CD4-positive, alpha-beta T cell treated with Interleukin-10 for 1 hour (primary cell): ENCODE measurements at regions not wholly inside any gene's neighbourhood (a gene's known extent, or its start where the extent isn't known, plus 50 kb on each side); places are given as distances from the start of the nearest gene placed in this dataset.

Experiments used
- DNase-seq: peaks from one replicate; pipeline ENCODE4 v3.0.0-alpha.2; 2020

- no peak for DNase-seq
These were observed 430.5 kb downstream of the HLX start for GRCh38 chr1:221309723-221310122.

GRCh38 chr1:221310180-221310579, 430.9 kb downstream of the HLX start:
- DNase-seq, result no peak

- no peak for DNase-seq
These were observed 426.6 kb downstream of the DUSP10 start for GRCh38 chr1:221315330-221315729.

- no peak for DNase-seq
These were observed 425.3 kb downstream of the DUSP10 start for GRCh38 chr1:221316491-221317056.

GRCh38 chr1:221317537-221317936, 424.4 kb downstream of the DUSP10 start:
- no peak for DNase-seq

- DNase-seq, result no peak
These were observed 413.9 kb downstream of the DUSP10 start for GRCh38 chr1:221327954-221328353.

- DNase-seq, result no peak
These were observed 413.5 kb downstream of the DUSP10 start for GRCh38 chr1:221328371-221328770.

GRCh38 chr1:221331273-221332183, 410.4 kb downstream of the DUSP10 start:
- no peak for DNase-seq

GRCh38 chr1:221334062-221334461, 407.8 kb downstream of the DUSP10 start:
- DNase-seq, result no peak

GRCh38 chr1:221335161-221336101, 406.5 kb downstream of the DUSP10 start:
- no peak for DNase-seq

- no peak for DNase-seq
These were observed 405.8 kb downstream of the DUSP10 start for GRCh38 chr1:221336126-221336525.

- no peak for DNase-seq
These were observed 404.8 kb downstream of the DUSP10 start for GRCh38 chr1:221337106-221337505.

- no peak for DNase-seq
These were observed 398.8 kb downstream of the DUSP10 start for GRCh38 chr1:221343136-221343535.

GRCh38 chr1:221343607-221344006, 398.3 kb downstream of the DUSP10 start:
- DNase-seq, result no peak

GRCh38 chr1:221344693-221345092, 397.2 kb downstream of the DUSP10 start:
- no peak for DNase-seq

- DNase-seq, result no peak
These were observed 394.2 kb downstream of the DUSP10 start for GRCh38 chr1:221347706-221348105.

GRCh38 chr1:221350091-221350490, 391.8 kb downstream of the DUSP10 start:
- no peak for DNase-seq

GRCh38 chr1:221356693-221357092, 385.2 kb downstream of the DUSP10 start:
- DNase-seq, result no peak

GRCh38 chr1:221363039-221363438, 378.9 kb downstream of the DUSP10 start:
- DNase-seq, result no peak

GRCh38 chr1:221366495-221367110, 375.3 kb downstream of the DUSP10 start:
- no peak for DNase-seq

GRCh38 chr1:221371705-221372104, 370.2 kb downstream of the DUSP10 start:
- DNase-seq, result no peak

- DNase-seq, result no peak
These were observed 368.1 kb downstream of the DUSP10 start for GRCh38 chr1:221373795-221374194.

GRCh38 chr1:221376286-221376685, 365.6 kb downstream of the DUSP10 start:
- no peak for DNase-seq
